Panc1 (cell line): ENCODE measurements at regions not wholly inside any gene's neighbourhood (a gene's known extent, or its start where the extent isn't known, plus 50 kb on each side); places are given as distances from the start of the nearest gene placed in this dataset.
"Not testable (repeated sequence)": the region's sequence is repeated elsewhere in the genome, so short reads cannot be mapped to it uniquely, and the experiment has no call there.

Experiments used
- ATAC-seq: fragments of 200-7000 bp; cut with Tn5 transposase; 2 replicates; pipeline ENCODE4 v1.9.1; 2020; ENCODE audit warnings: mild to moderate bottlenecking, moderate library complexity
- BruUV-seq: library from RNA; stranded (reverse); fragments of 400-500 nt; replicated peaks from 2 replicates; lab custom pipeline; 2021; lab: Mats Ljungman, UMichigan
- CTCF ChIA-PET: fragments of 300-600 bp; sonication (Branson Sonifier 250); formaldehyde crosslinking; loops from one replicate; lab custom pipeline; 2022; ENCODE audit warnings: antibody characterized with exemption; lab: Charles Lee
- POLR2A ChIA-PET: fragments of 300-600 bp; sonication (Branson Sonifier 250); formaldehyde crosslinking; loops from one replicate; lab custom pipeline; 2022; ENCODE audit warnings: antibody characterized with exemption; lab: Charles Lee
- DNase-seq: peaks from one replicate; pipeline ENCODE4 v3.0.0-alpha.2; 2010; ENCODE audit warnings: low read depth, low spot score
- H3K27ac ChIP-seq: 2 replicates; pipeline ENCODE4 v1.5.1; 2011; ENCODE audit warnings: mild to moderate bottlenecking, low read length, inconsistent platforms
- H3K27me3 ChIP-seq: fragments of 200-500 bp; sonication (Bioruptor generic); 2 replicates; pipeline ENCODE4 v1.6.0; 2014; ENCODE audit warnings: low read length, inconsistent platforms; ENCODE audit not compliant: control insufficient read depth, insufficient read depth
- H3K36me3 ChIP-seq: fragments of 200-500 bp; sonication (Bioruptor generic); 2 replicates; pipeline ENCODE4 v1.5.1; 2014; ENCODE audit warnings: inconsistent platforms, mild to moderate bottlenecking, low read length, moderate library complexity; ENCODE audit not compliant: control insufficient read depth, insufficient read depth
- H3K4me1 ChIP-seq: 2 replicates; pipeline ENCODE4 v1.5.1; 2011; ENCODE audit warnings: inconsistent platforms, mild to moderate bottlenecking, low read length, moderate library complexity; ENCODE audit not compliant: control insufficient read depth, insufficient read depth
- H3K4me3 ChIP-seq, 2 experiments: 2 replicates each; pipeline ENCODE4 v1.5.1; 2011 to 2012; ENCODE audit warnings: low read depth in 2 of 2, low read length in 2 of 2, mild to moderate bottlenecking in 2 of 2, inconsistent platforms in 1 of 2, moderate library complexity in 1 of 2
- H3K9me3 ChIP-seq: fragments of 200-500 bp; sonication (Bioruptor generic); 2 replicates; pipeline ENCODE4 v1.5.1; 2014; ENCODE audit warnings: low read depth, mild to moderate bottlenecking, inconsistent platforms, low read length, moderate library complexity; ENCODE audit not compliant: control insufficient read depth, insufficient read depth
- CTCF ChIP-seq: fragments of 450-650 bp; IDR thresholded peaks from 2 replicates; pipeline ENCODE4 v1.5.1; 2017; ENCODE audit warnings: mild to moderate bottlenecking
- POLR2AphosphoS5 ChIP-seq: IDR thresholded peaks from 2 replicates; pipeline ENCODE4 v1.6.1; 2012; ENCODE audit warnings: mild to moderate bottlenecking, low read depth, low read length, moderate library complexity
- SIN3A ChIP-seq: IDR thresholded peaks from 2 replicates; pipeline ENCODE4 v1.6.1; 2012; ENCODE audit warnings: low read depth, mild to moderate bottlenecking, low read length, moderate library complexity, borderline replicate concordance; ENCODE audit not compliant: insufficient read depth
- TCF7L2 ChIP-seq: IDR thresholded peaks from 2 replicates; pipeline ENCODE4 v1.6.1; 2011; ENCODE audit warnings: mild to moderate bottlenecking, low read depth, low read length, inconsistent platforms
- in situ Hi-C: cut with HindIII; loops from 2 replicates; pipeline ENCODE4 v1.10.0; 2016; ENCODE audit warnings: low sequenced_read_pairs, low pct_unique_long_range_greater_than_20kb
- intact Hi-C: fragments of 100-400 bp; cut with micrococcal nuclease; formaldehyde crosslinking; loops from one replicate; pipeline ENCODE4 v1.10.0; 2022; ENCODE audit not compliant: unreplicated experiment
- TF ChIP-seq, protein P1 (sequence below), 2 experiments: IDR thresholded peaks; 2 replicates each; pipeline ENCODE4 v1.6.1; 2011 to 2012; ENCODE audit warnings: low read depth in 2 of 2, control low read depth in 1 of 2, low read length in 1 of 2, mild to moderate bottlenecking in 1 of 2, moderate library complexity in 1 of 2; ENCODE audit not compliant: insufficient read depth in 1 of 2

DNA sequence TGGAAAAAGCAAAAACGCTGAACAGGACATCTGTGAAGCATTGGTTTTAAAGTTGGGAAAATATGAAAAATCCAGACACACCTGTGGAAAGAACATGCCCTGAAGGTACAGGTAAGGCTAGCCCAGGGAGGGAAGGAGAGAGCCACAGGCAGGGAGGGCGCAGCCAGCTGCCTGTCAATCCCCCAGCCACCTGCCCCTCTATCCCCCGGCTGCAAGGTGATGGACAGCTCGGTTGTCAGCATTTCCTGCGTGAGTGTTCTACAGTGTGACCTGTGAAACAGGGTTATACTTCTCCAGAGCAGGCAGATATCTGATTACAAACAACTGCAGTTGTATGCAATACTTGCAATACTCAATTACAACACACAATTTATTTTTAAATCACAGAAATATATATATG is 358.1 kb downstream of the SMOC2 start:
- peaks cover 3% of the 10 kb centered on the region; the same call in 1 of the 2 replicates for H3K9me3 ChIP-seq
- in situ Hi-C loops: no loop called here
- H3K36me3 ChIP-seq: no peaks in the 10 kb centered on the region
- ChIA-PET CTCF (interaction anchor here (0.7 kb wide), 1 partner anchor 189 kb away, joined by 3 read pairs; no protein-coding TSS in a partner anchor), POLR2A (no interaction called here)
- intact Hi-C loops: no loop called here
- BruUV-seq: no TSS peak
- DNase-seq (no peak), ATAC-seq (no peak)
- H3K27ac ChIP-seq: no peak overlapping the region
- H3K4me3 ChIP-seq: no peak overlapping the region
- no peaks in the 10 kb centered on the region for H3K4me1 ChIP-seq
- no peak for TF ChIP-seq TCF7L2
- TF ChIP-seq CTCF: no peak
- no peak for TF ChIP-seq POLR2AphosphoS5
- TF ChIP-seq SIN3A: no peak
- TF ChIP-seq, protein P1, sequence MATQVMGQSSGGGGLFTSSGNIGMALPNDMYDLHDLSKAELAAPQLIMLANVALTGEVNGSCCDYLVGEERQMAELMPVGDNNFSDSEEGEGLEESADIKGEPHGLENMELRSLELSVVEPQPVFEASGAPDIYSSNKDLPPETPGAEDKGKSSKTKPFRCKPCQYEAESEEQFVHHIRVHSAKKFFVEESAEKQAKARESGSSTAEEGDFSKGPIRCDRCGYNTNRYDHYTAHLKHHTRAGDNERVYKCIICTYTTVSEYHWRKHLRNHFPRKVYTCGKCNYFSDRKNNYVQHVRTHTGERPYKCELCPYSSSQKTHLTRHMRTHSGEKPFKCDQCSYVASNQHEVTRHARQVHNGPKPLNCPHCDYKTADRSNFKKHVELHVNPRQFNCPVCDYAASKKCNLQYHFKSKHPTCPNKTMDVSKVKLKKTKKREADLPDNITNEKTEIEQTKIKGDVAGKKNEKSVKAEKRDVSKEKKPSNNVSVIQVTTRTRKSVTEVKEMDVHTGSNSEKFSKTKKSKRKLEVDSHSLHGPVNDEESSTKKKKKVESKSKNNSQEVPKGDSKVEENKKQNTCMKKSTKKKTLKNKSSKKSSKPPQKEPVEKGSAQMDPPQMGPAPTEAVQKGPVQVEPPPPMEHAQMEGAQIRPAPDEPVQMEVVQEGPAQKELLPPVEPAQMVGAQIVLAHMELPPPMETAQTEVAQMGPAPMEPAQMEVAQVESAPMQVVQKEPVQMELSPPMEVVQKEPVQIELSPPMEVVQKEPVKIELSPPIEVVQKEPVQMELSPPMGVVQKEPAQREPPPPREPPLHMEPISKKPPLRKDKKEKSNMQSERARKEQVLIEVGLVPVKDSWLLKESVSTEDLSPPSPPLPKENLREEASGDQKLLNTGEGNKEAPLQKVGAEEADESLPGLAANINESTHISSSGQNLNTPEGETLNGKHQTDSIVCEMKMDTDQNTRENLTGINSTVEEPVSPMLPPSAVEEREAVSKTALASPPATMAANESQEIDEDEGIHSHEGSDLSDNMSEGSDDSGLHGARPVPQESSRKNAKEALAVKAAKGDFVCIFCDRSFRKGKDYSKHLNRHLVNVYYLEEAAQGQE (IDR thresholded peaks at IDR 0.05; ENCODE audit: insufficient read depth in 1 of 2, low read depth in 2 of 2, low read length in 1 of 2): no peak
- peaks cover 4% of the 10 kb centered on the region for H3K27me3 ChIP-seq

- Histone ChIP-seq H3K4me1 (no peaks in the 10 kb centered on the region), H3K27me3 (peaks cover 4% of the 10 kb centered on the region; the same call in 1 of the 2 replicates), H3K36me3 (no peaks in the 10 kb centered on the region), H3K4me3 (no peak overlapping the region), H3K9me3 (peaks cover 3% of the 10 kb centered on the region; the same call in 1 of the 2 replicates), H3K27ac (no peak overlapping the region)
- intact Hi-C loops (no loop called here), in situ Hi-C loops (no loop called here)
- CTCF ChIA-PET: interaction anchor here (0.6 kb wide), 1 partner anchor 769 kb away, joined by 9 read pairs; no protein-coding TSS in a partner anchor
- no peak for ATAC-seq
- POLR2A ChIA-PET: no interaction called here
- no peak for DNase-seq
- no peak for TF ChIP-seq SIN3A
- no peak for TF ChIP-seq POLR2AphosphoS5
- TF ChIP-seq CTCF: no peak
- TF ChIP-seq, protein P1 (IDR thresholded peaks at IDR 0.05; ENCODE audit: insufficient read depth in 1 of 2, low read depth in 2 of 2, low read length in 1 of 2): no peak
- TF ChIP-seq TCF7L2: no peak
- no TSS peak for BruUV-seq
Measured at GRCh38 chr6:168796106-168796505, 355.1 kb downstream of the SMOC2 start.

DNA sequence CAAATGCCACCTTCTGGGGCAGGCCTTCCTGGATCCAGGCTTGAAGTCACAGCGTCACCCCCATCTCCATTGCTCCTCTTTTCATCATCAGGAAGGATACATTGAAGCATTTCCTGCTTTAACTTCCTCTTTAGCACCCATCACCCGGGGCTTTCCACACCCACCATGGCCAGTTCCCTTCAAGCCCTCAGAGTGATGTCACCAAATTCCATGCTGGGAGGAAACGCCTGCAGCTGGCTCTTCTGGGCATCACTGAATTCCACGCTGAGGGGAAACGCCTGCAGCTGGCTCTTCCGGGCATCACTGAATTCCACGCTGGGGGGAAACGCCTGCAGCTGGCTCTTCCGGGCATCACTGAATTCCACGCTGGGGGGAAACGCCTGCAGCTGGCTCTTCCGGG is 354.6 kb downstream of the SMOC2 start:
- ATAC-seq, H3K36me3 ChIP-seq, intact Hi-C loops, BruUV-seq, H3K9me3 ChIP-seq, H3K4me3 ChIP-seq, H3K27me3 ChIP-seq, H3K27ac ChIP-seq, DNase-seq, H3K4me1 ChIP-seq, in situ Hi-C loops, CTCF ChIA-PET, POLR2A ChIA-PET: not testable (repeated sequence)
